GM21825 (cell line): ENCODE measurements at regions not wholly inside any gene's neighbourhood (a gene's known extent, or its start where the extent isn't known, plus 50 kb on each side); places are given as distances from the start of the nearest gene placed in this dataset.
"Not testable (repeated sequence)": the region's sequence is repeated elsewhere in the genome, so short reads cannot be mapped to it uniquely, and the experiment has no call there.

Experiments used
- ATAC-seq: cut with Tn5 transposase; IDR thresholded peaks from one replicate; pipeline ENCODE4 v1.9.1; 2021; ENCODE audit warnings: mild to moderate bottlenecking, moderate library complexity; ENCODE audit not compliant: unreplicated experiment

DNA sequence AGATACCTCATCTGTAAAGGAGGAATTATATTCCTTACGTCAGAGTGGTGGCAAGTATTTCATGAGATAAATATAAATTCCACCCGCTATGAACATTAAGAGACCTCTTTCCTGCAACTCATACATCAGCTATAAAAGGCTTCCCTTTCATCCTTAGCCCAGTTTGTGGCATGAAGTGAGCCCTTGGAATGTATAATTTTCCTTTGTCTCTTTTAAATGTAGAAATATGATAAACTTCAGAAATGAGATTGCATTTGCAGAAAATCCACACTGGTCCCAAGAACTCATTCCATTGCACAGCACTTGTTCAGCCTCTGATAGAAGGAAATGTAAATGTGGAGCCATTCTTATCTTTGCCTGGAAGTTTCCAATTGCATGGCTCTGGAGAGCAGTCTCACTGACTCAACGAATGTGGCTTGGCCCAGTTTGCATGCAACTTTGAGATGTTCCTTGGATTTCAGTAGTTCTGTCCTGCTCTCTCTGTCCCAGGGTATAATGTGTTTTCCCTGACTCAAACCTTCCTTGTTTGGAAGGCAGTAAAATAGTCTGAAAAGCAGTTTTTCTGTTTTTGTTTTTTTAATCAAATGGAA lies 746.4 kb downstream of the CDH11 start:
- ATAC-seq = no peak

DNA sequence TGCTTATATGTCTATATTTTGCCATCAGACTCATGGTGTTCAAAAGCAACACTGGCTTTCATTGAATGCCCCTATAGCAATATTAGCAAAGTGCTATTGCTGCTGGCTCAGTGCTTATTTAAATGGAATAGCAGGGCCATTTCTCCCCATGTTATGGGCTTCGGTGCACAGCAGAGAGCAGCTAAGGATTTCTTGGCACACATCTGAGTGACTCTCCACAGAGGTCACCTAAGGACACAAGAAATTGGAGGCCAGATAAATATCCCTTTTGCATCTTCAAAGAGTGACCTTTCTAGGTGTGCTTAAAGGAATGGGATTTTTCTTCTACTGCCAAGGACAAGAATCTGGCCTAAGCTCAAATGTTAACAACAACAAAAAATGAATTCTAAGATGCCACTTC lies 751.8 kb downstream of the CDH11 start:
- ATAC-seq = no peak

GRCh38 chr16:64365448-64365931 lies 756.4 kb downstream of the CDH11 start:
- no peak for ATAC-seq

- ATAC-seq = no peak
These were observed 757.0 kb downstream of the CDH11 start for GRCh38 chr16:64364894-64365293.

DNA sequence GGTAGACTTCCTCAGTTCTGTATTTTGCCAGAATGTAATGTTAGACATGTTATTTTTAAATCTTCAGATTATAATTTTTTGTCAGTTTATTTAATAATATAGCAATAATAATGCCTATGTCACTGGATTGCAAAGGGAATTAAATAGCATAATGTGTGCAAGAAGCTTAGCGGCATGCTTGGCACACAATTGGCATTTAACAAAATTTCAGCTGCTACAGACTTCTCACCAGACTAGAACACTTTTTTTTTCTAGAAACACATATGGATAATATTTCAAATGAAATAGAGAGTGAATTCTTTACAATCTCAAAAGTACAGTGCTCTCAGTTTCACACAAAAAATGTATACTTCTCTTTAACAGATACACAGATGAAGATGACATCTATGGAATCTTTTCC lies 757.4 kb downstream of the CDH11 start:
- no peak for ATAC-seq

DNA sequence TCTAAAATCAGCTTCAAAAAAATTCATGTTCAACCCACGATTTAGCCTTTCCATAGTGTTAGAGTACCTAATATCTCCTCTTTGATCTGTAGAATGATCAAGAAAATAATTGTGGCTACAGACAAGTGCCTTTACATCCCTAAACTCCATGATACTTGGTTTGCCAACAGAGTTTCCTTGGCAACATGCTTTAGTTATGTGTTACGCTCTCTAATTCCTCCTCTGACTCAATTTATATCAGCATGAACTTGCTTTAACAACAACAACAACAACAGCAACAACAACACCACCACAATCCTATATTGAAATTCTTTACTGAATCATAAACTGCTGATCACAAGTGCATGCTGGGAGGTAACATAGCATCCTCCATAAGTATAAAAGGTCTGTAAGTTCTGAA lies 757.8 kb downstream of the CDH11 start:
- ATAC-seq = no peak

GRCh38 chr16:64363039-64363438 lies 758.8 kb downstream of the CDH11 start:
- no peak for ATAC-seq

GRCh38 chr16:64362193-64362592 lies 759.7 kb downstream of the CDH11 start:
- no peak for ATAC-seq

DNA sequence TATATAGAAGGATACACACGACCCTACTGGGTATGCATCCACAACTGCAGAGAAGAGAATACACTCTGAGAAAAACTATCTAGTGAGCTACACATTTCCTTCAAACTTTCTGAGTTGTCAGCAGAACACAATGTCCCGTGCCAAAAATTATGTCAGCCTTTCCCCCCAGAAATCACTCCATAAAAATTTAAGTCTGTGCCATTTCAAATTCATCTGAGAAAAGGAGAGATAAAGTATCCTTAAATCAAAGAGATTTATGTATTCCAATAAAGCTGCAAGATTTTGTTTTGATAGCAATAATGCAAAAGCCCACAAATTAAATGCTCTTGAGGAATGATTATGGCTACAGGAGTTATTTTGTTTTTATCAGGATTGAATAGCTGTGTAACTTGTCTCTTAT lies 760.1 kb downstream of the CDH11 start:
- no peak for ATAC-seq

DNA sequence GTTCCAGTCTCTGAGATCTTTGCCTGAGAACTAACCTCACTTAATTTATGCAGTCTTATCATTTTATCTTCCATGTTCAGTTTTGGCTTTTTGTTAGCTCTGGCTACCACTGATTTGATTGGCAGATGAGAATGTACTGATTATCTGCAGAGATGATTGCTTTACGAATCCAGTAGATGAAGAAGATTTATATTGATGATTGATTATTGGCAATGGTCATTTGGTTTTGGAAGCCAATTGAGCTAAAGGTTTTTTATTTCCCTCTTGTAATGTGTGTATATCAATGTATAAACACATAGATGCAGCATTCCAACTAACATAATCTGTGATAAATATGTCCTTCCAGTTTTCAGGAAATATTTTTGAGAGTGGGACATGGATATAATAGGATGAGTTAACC lies 763.6 kb downstream of the CDH11 start:
- ATAC-seq = no peak

GRCh38 chr16:64356267-64356666 lies 765.6 kb downstream of the CDH11 start:
- ATAC-seq = no peak

DNA sequence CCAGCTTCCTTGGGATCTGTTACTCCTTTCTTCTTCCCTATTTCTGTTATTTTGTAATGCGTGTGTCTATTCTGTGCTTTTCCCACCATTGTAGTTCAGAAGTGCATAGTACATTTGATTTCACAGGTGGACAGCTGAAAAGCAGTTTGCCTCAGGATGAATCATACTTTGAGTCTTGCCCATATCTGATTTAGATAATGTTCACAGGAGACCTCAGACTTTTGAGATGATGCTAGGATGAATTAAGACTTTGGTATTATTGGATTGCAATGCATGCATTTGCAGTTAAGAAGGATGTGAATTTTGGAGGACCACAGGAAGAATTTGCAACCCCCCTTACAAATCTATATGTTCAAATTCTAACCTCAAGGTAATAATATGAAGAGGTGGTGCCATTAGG lies 769.6 kb downstream of the CDH11 start:
- no peak for ATAC-seq

GRCh38 chr16:64351121-64351520 lies 770.7 kb downstream of the CDH11 start:
- no peak for ATAC-seq

DNA sequence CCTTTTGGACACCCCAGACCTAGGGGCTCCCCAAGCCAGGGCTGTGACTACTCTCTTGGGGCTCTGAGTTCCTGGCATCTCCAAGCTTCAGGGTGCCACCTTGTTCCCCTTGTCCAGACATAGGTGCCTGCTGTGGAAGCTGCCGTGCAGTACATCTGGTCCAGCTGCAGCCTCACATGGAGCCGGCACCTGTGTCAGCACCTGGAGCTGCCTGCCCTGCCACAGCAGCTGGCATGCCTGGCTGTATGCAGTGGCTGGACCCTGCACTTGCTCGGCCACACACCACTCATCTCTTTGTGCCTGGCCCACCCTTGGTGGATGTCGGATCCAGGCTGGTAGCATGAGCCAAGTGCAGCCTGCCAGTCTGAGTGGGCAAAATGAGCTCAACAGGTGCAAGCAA lies 775.8 kb downstream of the CDH11 start:
- no peak for ATAC-seq

- no peak for ATAC-seq
These were observed 776.7 kb downstream of the CDH11 start for GRCh38 chr16:64345142-64345541.

GRCh38 chr16:64343820-64344443 lies 777.9 kb downstream of the CDH11 start:
- ATAC-seq = not testable (repeated sequence)

DNA sequence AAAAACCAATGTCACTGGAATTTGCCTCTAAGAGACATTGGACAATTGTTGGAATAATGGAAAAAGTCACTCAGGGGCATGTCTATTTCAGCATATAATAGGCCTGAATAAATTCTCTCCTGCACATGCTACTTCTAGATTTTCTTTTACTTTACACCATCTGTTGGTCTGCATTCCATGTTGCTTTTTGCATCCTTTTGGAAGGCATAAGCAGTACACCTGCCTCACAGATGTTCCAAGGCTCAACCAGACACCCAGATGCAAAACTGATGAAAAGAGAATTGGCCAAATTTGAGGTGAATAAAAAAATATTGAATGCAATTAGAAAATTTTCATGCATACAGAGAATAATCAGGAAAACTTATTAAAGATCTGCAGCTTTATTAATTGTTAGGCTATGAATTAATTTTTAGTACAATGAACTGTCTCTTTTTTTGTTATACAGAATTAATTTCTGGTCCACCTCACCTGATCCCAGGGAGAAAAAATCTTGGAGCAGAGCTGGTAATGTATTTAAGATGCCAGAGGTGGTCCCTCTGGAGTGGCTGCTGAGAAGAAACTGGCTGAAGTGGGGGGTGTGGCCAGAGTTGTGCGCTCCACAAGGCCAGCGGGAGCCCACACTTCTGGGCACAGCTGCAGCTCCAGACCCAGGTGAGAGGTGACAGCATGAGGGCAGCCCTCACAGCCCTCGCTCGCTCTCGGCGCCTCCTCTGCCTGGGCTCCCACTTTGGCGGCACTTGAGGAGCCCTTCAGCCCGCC lies 778.6 kb downstream of the CDH11 start:
- ATAC-seq = no peak

- not testable (repeated sequence) for ATAC-seq
These were observed 780.5 kb downstream of the CDH11 start for GRCh38 chr16:64341336-64341735.

DNA sequence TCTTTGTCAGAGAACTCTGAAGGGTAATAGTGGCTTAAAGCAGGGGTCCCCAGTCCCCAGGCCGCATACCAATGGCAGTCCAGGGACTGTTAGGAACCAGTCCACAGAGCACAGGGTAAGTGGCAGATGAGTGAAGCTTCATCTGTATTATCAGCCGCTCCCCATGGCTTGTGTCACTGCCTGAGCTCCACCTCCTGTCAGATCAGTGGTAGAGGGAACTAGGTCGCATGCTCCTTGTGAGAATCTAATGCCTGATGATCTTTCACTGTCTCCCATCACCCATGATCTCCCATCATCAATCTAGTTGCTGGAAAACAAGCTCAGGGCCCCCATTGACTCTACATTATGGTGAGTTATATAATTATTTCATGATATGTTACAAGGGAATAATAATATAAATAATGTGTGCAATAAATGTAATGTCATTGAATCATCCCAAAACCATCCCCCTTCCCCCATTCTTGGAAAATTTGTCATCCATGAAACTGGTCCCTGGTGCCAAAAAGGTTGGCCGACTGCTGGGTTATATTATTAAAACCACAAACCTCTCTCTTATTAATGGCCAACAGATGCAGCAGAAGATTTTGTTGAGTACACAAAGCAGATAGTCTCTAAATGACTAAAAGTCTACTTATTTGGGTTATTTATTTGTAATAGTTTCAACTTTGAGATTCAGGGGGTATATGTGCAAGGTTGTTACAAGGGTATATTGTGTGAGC lies 782.7 kb downstream of the CDH11 start:
- ATAC-seq = no peak

GRCh38 chr16:64321881-64322280 lies 800.0 kb downstream of the CDH11 start:
- no peak for ATAC-seq

DNA sequence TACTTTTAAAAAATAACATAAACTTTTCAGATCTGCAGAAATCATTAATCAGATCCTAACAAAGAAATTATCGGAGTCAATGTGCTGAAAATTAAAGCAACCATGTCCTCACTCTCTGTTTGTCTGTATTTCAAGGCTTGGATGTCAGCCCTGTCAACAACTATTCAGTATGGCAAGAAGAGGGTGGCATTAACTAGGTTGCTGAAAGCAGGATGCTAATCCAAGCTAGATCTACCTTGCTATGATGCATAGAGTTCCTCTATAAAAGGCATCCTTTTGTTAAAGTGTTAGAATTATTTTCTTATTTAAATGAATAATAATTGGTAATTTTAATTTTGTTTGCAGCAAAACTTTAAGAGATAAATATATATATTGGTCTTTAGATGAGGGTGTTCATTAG lies 800.8 kb downstream of the CDH11 start:
- ATAC-seq = no peak

GRCh38 chr16:64317601-64318000 lies 804.3 kb downstream of the CDH11 start:
- no peak for ATAC-seq
